ENCODE measurements at regions not wholly inside any gene's neighbourhood (a gene's known extent, or its start where the extent isn't known, plus 50 kb on each side); places are given as distances from the start of the nearest gene placed in this dataset.

DNA sequence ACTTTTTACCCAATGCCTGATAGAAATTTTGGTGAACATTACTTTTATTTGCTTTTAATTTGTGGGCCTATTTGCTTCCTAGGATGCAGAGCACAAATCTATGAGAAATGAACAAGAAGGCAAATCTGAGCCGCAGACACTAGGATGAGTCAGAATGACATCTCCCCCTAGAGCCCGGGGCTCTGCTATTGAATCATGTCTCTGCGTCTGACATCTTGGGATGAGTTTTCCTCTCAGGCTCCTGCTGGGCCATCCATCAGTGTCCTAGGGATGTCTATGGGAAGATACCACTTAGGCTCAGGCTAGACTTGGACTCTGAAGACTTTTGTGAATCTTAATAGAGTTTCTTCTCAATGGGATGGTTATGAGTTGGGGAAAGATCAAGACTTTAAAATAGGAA is 157.3 kb upstream of the MTPN start:
- ChIA-PET POLR2A (no interaction called here), CTCF (no interaction called here)
- DNase-seq (ENCODE audit: low read depth in 1 of 2, low spot score in 1 of 2), result peak in 1 of 2 experiments; percentile 16
- H3K4me1 ChIP-seq, result no peaks in the 10 kb centered on the region
- TF ChIP-seq FOSL2 (IDR thresholded peaks at IDR 0.05), result no peak
- TF ChIP-seq FOSL2 (CRISPR knock-in tag; IDR thresholded peaks at IDR 0.05), result 0 out of 2 replicates have a peak, but pooled peaks have one; percentile 8
- no peak for TF ChIP-seq JUNB (IDR thresholded peaks at IDR 0.05)
- TF ChIP-seq, protein P1, sequence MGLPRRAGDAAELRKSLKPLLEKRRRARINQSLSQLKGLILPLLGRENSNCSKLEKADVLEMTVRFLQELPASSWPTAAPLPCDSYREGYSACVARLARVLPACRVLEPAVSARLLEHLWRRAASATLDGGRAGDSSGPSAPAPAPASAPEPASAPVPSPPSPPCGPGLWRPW (IDR thresholded peaks at IDR 0.05), result no peak
- TF ChIP-seq, protein P2, sequence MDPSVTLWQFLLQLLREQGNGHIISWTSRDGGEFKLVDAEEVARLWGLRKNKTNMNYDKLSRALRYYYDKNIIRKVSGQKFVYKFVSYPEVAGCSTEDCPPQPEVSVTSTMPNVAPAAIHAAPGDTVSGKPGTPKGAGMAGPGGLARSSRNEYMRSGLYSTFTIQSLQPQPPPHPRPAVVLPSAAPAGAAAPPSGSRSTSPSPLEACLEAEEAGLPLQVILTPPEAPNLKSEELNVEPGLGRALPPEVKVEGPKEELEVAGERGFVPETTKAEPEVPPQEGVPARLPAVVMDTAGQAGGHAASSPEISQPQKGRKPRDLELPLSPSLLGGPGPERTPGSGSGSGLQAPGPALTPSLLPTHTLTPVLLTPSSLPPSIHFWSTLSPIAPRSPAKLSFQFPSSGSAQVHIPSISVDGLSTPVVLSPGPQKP (IDR thresholded peaks at IDR 0.05; ENCODE audit: low read depth, low read length), result no peak
- H3K4me2 ChIP-seq, result no peak overlapping the region
- peak; percentile 73 to 80; a peak in 5 of 6 replicates for ATAC-seq
- H3K27ac ChIP-seq, result no peak overlapping the region
- H3K9me3 ChIP-seq, result no peaks in the 10 kb centered on the region
- WGBS (ENCODE audit: missing lambda C conversion rate), result 8% methylated on average over 3 of the region's 3 CpGs
- FAIRE-seq, result no peak
- no peak overlapping the region for H3K4me3 ChIP-seq

DNA sequence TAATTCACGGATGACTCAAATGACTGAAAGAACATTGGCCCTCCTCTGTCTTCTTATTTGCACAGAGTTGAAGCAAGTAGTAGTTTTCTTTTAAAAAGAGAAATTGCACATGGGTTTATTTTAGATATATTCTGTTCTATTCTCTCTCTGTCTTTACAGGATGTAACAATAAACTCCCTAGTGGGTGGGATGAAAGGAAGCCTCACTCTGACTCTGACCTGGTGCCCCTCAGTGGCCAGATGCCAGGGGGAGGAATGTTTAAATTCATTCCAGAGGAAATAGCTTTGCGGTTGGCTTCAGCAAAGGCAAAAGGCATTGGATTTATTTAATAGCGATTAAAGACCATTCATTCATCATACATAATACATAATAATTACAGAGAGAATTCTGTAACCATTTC is 156.4 kb upstream of the MTPN start:
- H3K4me1 ChIP-seq, result no peaks in the 10 kb centered on the region
- POLR2A ChIA-PET, result no interaction called here
- FAIRE-seq, result no peak
- H3K9me3 ChIP-seq, result no peaks in the 10 kb centered on the region
- DNase-seq (ENCODE audit: low read depth in 1 of 2, low spot score in 1 of 2), result no peak
- TF ChIP-seq RNF2 (IDR thresholded peaks at IDR 0.05; ENCODE audit: borderline replicate concordance, low read depth) (no peak), SMC3 (IDR thresholded peaks at IDR 0.05) (no peak), POLR2A (IDR thresholded peaks at IDR 0.05; ENCODE audit: low read length) (no peak), TP53 (CRISPR knock-in tag; IDR thresholded peaks at IDR 0.05) (no peak), RAD21 (conservative IDR thresholded peaks at IDR 0.05 in 1 of 2, IDR thresholded peaks at IDR 0.05 in 1 of 2) (no peak), NFE2L2 (conservative IDR thresholded peaks at IDR 0.05; ENCODE audit: low read length) (no peak), FOSL2 (IDR thresholded peaks at IDR 0.05) (no peak), FOSL2 (CRISPR knock-in tag; IDR thresholded peaks at IDR 0.05) (no peak), RARB (CRISPR knock-in tag; IDR thresholded peaks at IDR 0.05) (no peak), KDM1A (IDR thresholded peaks at IDR 0.05; ENCODE audit: low read depth) (no peak), RFX5 (IDR thresholded peaks at IDR 0.05) (no peak), NR3C1 (IDR thresholded peaks at IDR 0.05) (no peak), RCOR1 (IDR thresholded peaks at IDR 0.05; ENCODE audit: low read depth, low read length) (no peak)
- 49% methylated on average over 3 of the region's 3 CpGs for WGBS (ENCODE audit: missing lambda C conversion rate)
- ATAC-seq, result no peak
- no peak overlapping the region for H3K4me2 ChIP-seq
- H3K4me3 ChIP-seq, result no peak overlapping the region
- no peak overlapping the region for H3K27ac ChIP-seq
- CTCF ChIA-PET, result no interaction called here

DNA sequence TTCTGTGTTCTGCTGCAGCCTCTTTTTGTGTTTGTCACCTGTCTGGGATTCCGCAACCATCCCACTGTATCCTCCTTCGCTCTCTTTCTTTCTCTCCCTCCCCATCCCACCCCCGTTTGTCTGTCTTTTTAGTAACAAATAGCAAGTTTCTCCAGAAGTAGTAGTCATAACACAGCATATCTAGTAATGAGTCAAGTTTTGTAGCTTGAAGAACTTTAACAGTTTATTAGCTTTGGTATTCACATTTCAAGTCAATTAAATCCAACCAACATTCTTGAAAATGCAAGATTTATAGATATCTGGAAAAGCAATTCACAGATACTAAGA is 154.1 kb upstream of the MTPN start:
- 50% methylated on average over 3 of the region's 3 CpGs for WGBS (ENCODE audit: missing lambda C conversion rate)
- no peak for DNase-seq (ENCODE audit: low read depth in 1 of 2, low spot score in 1 of 2)
- ChIA-PET CTCF (no interaction called here), POLR2A (no interaction called here)
- FAIRE-seq, result no peak
- Histone ChIP-seq H3K9me3 (no peaks in the 10 kb centered on the region), H3K4me1 (no peaks in the 10 kb centered on the region), H3K27ac (no peak overlapping the region), H3K4me2 (no peak overlapping the region), H3K4me3 (no peak overlapping the region)
- TF ChIP-seq, protein P2 (IDR thresholded peaks at IDR 0.05; ENCODE audit: low read depth, low read length), result no peak
- TF ChIP-seq, protein P3, sequence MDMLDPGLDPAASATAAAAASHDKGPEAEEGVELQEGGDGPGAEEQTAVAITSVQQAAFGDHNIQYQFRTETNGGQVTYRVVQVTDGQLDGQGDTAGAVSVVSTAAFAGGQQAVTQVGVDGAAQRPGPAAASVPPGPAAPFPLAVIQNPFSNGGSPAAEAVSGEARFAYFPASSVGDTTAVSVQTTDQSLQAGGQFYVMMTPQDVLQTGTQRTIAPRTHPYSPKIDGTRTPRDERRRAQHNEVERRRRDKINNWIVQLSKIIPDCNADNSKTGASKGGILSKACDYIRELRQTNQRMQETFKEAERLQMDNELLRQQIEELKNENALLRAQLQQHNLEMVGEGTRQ (IDR thresholded peaks at IDR 0.05), result no peak
- no peak for TF ChIP-seq RNF2 (IDR thresholded peaks at IDR 0.05; ENCODE audit: borderline replicate concordance, low read depth)
- no peak for TF ChIP-seq NPAS2 (CRISPR knock-in tag; IDR thresholded peaks at IDR 0.05; ENCODE audit: borderline replicate concordance)
- no peak for TF ChIP-seq BHLHE40 (IDR thresholded peaks at IDR 0.05; ENCODE audit: low read depth, low read length)
- no peak for TF ChIP-seq NFE2L2 (conservative IDR thresholded peaks at IDR 0.05; ENCODE audit: low read length)
- TF ChIP-seq, protein P4, sequence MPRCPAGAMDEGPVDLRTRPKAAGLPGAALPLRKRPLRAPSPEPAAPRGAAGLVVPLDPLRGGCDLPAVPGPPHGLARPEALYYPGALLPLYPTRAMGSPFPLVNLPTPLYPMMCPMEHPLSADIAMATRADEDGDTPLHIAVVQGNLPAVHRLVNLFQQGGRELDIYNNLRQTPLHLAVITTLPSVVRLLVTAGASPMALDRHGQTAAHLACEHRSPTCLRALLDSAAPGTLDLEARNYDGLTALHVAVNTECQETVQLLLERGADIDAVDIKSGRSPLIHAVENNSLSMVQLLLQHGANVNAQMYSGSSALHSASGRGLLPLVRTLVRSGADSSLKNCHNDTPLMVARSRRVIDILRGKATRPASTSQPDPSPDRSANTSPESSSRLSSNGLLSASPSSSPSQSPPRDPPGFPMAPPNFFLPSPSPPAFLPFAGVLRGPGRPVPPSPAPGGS (IDR thresholded peaks at IDR 0.05), result no peak
- TF ChIP-seq, protein P5, sequence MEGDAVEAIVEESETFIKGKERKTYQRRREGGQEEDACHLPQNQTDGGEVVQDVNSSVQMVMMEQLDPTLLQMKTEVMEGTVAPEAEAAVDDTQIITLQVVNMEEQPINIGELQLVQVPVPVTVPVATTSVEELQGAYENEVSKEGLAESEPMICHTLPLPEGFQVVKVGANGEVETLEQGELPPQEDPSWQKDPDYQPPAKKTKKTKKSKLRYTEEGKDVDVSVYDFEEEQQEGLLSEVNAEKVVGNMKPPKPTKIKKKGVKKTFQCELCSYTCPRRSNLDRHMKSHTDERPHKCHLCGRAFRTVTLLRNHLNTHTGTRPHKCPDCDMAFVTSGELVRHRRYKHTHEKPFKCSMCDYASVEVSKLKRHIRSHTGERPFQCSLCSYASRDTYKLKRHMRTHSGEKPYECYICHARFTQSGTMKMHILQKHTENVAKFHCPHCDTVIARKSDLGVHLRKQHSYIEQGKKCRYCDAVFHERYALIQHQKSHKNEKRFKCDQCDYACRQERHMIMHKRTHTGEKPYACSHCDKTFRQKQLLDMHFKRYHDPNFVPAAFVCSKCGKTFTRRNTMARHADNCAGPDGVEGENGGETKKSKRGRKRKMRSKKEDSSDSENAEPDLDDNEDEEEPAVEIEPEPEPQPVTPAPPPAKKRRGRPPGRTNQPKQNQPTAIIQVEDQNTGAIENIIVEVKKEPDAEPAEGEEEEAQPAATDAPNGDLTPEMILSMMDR (IDR thresholded peaks at IDR 0.05), result no peak
- no peak for TF ChIP-seq CBX8 (IDR thresholded peaks at IDR 0.05)
- no peak for ATAC-seq
